Endodermal cell (in vitro differentiated cells): ENCODE measurements at regions not wholly inside any gene's neighbourhood (a gene's known extent, or its start where the extent isn't known, plus 50 kb on each side); places are given as distances from the start of the nearest gene placed in this dataset.

ENCODE experiments used
- DNase-seq: peaks from one replicate; pipeline ENCODE4 v3.0.0-alpha.2; 2017
- H3K27ac ChIP-seq: 2 replicates; pipeline ENCODE4 v1.5.1; 2013; ENCODE audit warnings: mild to moderate bottlenecking, low read depth, low read length, moderate library complexity
- H3K27me3 ChIP-seq: 2 replicates; pipeline ENCODE4 v1.6.1; 2013; ENCODE audit warnings: mild to moderate bottlenecking, low read length, moderate library complexity; ENCODE audit not compliant: insufficient read depth, control insufficient read depth, poor library complexity, severe bottlenecking
- H3K36me3 ChIP-seq: 2 replicates; pipeline ENCODE4 v1.7.0; 2013; ENCODE audit warnings: mild to moderate bottlenecking, low read length, moderate library complexity; ENCODE audit not compliant: control insufficient read depth, insufficient read depth
- H3K4me1 ChIP-seq: one replicate; pipeline ENCODE4 v1.7.0; 2013; ENCODE audit warnings: low read length; ENCODE audit not compliant: control insufficient read depth, insufficient read depth
- H3K4me3 ChIP-seq: 2 replicates; pipeline ENCODE4 v1.5.1; 2013; ENCODE audit warnings: mild to moderate bottlenecking, low read length, moderate library complexity
- H3K9ac ChIP-seq: 2 replicates; pipeline ENCODE4 v1.6.1; 2013; ENCODE audit warnings: mild to moderate bottlenecking, low read length, moderate library complexity; ENCODE audit not compliant: poor library complexity, severe bottlenecking; ENCODE audit errors: extremely low read depth
- H3K9me3 ChIP-seq: 2 replicates; pipeline ENCODE4 v1.6.1; 2013; ENCODE audit warnings: mild to moderate bottlenecking, low read length, moderate library complexity; ENCODE audit not compliant: control insufficient read depth
- H3K27ac Mint-ChIP-seq: 2 replicates; pipeline ENCODE4 v1.8.0; 2020; ENCODE audit warnings: mixed read lengths
- H3K27me3 Mint-ChIP-seq: 2 replicates; pipeline ENCODE4 v1.8.0; 2021; ENCODE audit warnings: mild to moderate bottlenecking, mixed read lengths; ENCODE audit not compliant: insufficient read depth
- H3K36me3 Mint-ChIP-seq: 2 replicates; pipeline ENCODE4 v1.8.0; 2020; ENCODE audit warnings: low read depth, mixed read lengths
- H3K4me1 Mint-ChIP-seq: 2 replicates; pipeline ENCODE4 v1.8.0; 2020; ENCODE audit warnings: mixed read lengths
- H3K4me3 Mint-ChIP-seq: 2 replicates; pipeline ENCODE4 v1.8.0; 2020; ENCODE audit warnings: mild to moderate bottlenecking, moderate library complexity, mixed read lengths
- H3K9me3 Mint-ChIP-seq: 2 replicates; pipeline ENCODE4 v1.8.0; 2020; ENCODE audit warnings: mild to moderate bottlenecking, mixed read lengths
- WGBS, 2 experiments: methylation state at CpG; one replicate each; pipeline versions ENCODE4 v1.1.5 to v1.1.7; 2013; ENCODE audit warnings: missing lambda C conversion rate in 2 of 2, mixed read lengths in 1 of 2; ENCODE audit not compliant: insufficient coverage in 1 of 2, insufficient read length in 1 of 2; 5-methylcytosine and 5-hydroxymethylcytosine counted together
- TF ChIP-seq, protein P1 (sequence below): fragments of 200-600 bp; sonication (generic); conservative IDR thresholded peaks from 2 replicates; pipeline ENCODE4 v1.5.0; 2021; ENCODE audit warnings: antibody characterized with exemption, mild to moderate bottlenecking

DNA sequence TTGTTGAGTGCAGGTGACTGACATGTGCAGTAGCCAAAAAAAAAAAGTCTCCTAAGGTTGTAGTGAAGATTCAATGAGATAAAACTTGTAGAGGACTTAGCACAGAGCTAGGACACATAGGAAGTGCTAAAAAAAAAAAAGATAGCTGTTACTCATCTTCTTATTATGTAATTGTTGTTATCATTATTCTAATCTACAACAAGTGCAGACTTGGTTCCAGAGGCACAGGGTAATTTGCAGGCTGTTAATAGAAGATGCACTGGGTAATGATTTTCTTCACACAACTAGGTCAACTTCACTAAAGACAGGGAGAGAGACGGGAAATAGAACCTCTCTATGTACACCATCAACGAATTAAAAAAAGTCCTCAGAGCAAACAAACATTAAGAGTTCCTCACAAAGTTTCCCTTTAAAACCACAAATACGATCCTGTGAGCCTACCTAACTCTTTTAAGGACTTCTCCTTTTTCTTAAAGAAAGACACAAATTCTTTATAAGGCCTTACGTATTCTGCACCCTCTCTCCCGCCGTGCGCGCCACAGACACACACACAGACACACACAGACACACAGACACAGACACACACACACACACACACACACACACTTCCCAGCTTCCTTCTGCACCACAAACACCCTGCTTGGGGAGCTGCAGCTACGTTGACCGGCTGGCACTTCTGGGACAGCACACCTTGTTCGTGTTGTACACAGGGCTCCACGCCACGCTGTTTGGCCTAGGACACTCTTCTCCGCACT, 49.8 kb upstream of the GADD45A start:
- Mint-ChIP-seq H3K4me3 (no peak overlapping the region), H3K36me3 (no peaks in the 10 kb centered on the region), H3K27ac (no peak overlapping the region), H3K4me1 (peaks cover 6% of the 10 kb centered on the region), H3K27me3 (no peaks in the 10 kb centered on the region), H3K9me3 (no peaks in the 10 kb centered on the region)
- Histone ChIP-seq H3K9ac (no peak overlapping the region), H3K4me1 (no peaks in the 10 kb centered on the region), H3K4me3 (no peak overlapping the region), H3K36me3 (no peaks in the 10 kb centered on the region), H3K27ac (no peak overlapping the region), H3K27me3 (no peaks in the 10 kb centered on the region), H3K9me3 (no peaks in the 10 kb centered on the region)
- 92 to 97% methylated on average over 7 to 14 of the region's 14 CpGs for WGBS, 2 experiments
- DNase-seq: no peak
- TF ChIP-seq, protein P1, sequence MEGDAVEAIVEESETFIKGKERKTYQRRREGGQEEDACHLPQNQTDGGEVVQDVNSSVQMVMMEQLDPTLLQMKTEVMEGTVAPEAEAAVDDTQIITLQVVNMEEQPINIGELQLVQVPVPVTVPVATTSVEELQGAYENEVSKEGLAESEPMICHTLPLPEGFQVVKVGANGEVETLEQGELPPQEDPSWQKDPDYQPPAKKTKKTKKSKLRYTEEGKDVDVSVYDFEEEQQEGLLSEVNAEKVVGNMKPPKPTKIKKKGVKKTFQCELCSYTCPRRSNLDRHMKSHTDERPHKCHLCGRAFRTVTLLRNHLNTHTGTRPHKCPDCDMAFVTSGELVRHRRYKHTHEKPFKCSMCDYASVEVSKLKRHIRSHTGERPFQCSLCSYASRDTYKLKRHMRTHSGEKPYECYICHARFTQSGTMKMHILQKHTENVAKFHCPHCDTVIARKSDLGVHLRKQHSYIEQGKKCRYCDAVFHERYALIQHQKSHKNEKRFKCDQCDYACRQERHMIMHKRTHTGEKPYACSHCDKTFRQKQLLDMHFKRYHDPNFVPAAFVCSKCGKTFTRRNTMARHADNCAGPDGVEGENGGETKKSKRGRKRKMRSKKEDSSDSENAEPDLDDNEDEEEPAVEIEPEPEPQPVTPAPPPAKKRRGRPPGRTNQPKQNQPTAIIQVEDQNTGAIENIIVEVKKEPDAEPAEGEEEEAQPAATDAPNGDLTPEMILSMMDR: no peak
